Vagina (tissue), 2 donors: ENCODE measurements at regions not wholly inside any gene's neighbourhood (a gene's known extent, or its start where the extent isn't known, plus 50 kb on each side); places are given as distances from the start of the nearest gene placed in this dataset.

Experiments
- DNase-seq, 2 donors: peaks; one replicate each; pipeline ENCODE4 v3.0.0-alpha.2; 2017; ENCODE audit errors: extremely low spot score in 2 of 2
- H3K27ac ChIP-seq: fragments of 200-600 bp; sonication (generic); one replicate; pipeline ENCODE4 v1.5.1; 2019
- H3K27me3 ChIP-seq: fragments of 200-600 bp; sonication (generic); one replicate; pipeline ENCODE4 v1.5.1; 2019
- H3K36me3 ChIP-seq, 2 donors: fragments of 200-600 bp; sonication (generic); one replicate each; pipeline ENCODE4 v1.5.1; 2017 to 2019
- H3K4me1 ChIP-seq: fragments of 200-600 bp; sonication (generic); one replicate; pipeline ENCODE4 v1.5.1; 2019
- H3K4me3 ChIP-seq, 2 donors: fragments of 200-600 bp; sonication (generic); 1 replicate in 1 of 2; 2 replicates in 1 of 2; pipeline ENCODE4 v1.5.1; 2016 to 2019
- H3K9me3 ChIP-seq: fragments of 200-600 bp; sonication (generic); one replicate; pipeline ENCODE4 v1.5.1; 2019
- POLR2A ChIP-seq, 2 donors: fragments of 450-650 bp; IDR thresholded peaks; one replicate each; pipeline ENCODE4 v1.6.1; 2017; ENCODE audit warnings: antibody characterized with exemption in 2 of 2, mild to moderate bottlenecking in 2 of 2, moderate library complexity in 2 of 2
- POLR2AphosphoS5 ChIP-seq, 2 donors: sonication (generic); formaldehyde crosslinking; IDR thresholded peaks; one replicate each; pipeline ENCODE4 v1.9.0; 2017; ENCODE audit warnings: antibody characterized with exemption in 2 of 2, mild to moderate bottlenecking in 2 of 2, low read depth in 1 of 2; ENCODE audit not compliant: insufficient read depth in 1 of 2
- intact Hi-C: fragments of 100-400 bp; cut with DNase I; formaldehyde crosslinking; loops from one replicate; pipeline ENCODE4 v1.15.1; 2023
- TF ChIP-seq, protein P1 (sequence below), 3 experiments: fragments of 450-650 bp in 2 of 3; fragments of 200-600 bp in 1 of 3; sonication (generic) in 1 of 3; IDR thresholded peaks; one replicate each; pipeline ENCODE4 v1.5.1; 2017 to 2019; ENCODE audit warnings: antibody characterized with exemption in 3 of 3, mild to moderate bottlenecking in 2 of 3, moderate library complexity in 2 of 3

DNA sequence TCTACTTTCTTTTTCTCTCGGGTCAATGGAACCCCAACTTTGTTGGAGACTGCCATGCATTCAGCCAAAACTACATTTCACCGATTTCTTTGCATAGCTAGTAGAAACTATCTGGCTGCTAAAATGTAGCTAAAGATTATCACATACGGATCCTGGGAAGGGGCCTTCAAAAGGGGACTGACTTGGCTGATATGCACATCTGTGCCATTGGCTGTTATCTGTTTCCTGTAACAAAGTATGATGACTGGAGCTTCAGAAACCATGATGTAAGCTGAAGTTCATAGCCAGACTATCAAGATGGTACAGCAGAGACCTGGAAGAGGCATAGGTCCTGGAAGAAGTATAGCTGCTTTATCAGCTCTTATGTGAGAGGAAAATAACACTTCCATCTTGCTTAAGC, 179.1 kb downstream of the NSUN3 start:
- TF ChIP-seq POLR2AphosphoS5 (IDR thresholded peaks at IDR 0.05; ENCODE audit: insufficient read depth in 1 of 2, low read depth in 1 of 2) (no peak), POLR2A (IDR thresholded peaks at IDR 0.05) (no peak)
- TF ChIP-seq, protein P1, sequence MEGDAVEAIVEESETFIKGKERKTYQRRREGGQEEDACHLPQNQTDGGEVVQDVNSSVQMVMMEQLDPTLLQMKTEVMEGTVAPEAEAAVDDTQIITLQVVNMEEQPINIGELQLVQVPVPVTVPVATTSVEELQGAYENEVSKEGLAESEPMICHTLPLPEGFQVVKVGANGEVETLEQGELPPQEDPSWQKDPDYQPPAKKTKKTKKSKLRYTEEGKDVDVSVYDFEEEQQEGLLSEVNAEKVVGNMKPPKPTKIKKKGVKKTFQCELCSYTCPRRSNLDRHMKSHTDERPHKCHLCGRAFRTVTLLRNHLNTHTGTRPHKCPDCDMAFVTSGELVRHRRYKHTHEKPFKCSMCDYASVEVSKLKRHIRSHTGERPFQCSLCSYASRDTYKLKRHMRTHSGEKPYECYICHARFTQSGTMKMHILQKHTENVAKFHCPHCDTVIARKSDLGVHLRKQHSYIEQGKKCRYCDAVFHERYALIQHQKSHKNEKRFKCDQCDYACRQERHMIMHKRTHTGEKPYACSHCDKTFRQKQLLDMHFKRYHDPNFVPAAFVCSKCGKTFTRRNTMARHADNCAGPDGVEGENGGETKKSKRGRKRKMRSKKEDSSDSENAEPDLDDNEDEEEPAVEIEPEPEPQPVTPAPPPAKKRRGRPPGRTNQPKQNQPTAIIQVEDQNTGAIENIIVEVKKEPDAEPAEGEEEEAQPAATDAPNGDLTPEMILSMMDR (IDR thresholded peaks at IDR 0.05): no peak
- DNase-seq: no peak
- H3K9me3 ChIP-seq: no peaks in the 10 kb centered on the region
- no peak overlapping the region for H3K4me3 ChIP-seq
- intact Hi-C loops: no loop called here
- H3K27me3 ChIP-seq: no peaks in the 10 kb centered on the region
- H3K27ac ChIP-seq: no peak overlapping the region
- H3K4me1 ChIP-seq: peaks cover 11% of the 10 kb centered on the region
- H3K36me3 ChIP-seq: no peaks in the 10 kb centered on the region

DNA sequence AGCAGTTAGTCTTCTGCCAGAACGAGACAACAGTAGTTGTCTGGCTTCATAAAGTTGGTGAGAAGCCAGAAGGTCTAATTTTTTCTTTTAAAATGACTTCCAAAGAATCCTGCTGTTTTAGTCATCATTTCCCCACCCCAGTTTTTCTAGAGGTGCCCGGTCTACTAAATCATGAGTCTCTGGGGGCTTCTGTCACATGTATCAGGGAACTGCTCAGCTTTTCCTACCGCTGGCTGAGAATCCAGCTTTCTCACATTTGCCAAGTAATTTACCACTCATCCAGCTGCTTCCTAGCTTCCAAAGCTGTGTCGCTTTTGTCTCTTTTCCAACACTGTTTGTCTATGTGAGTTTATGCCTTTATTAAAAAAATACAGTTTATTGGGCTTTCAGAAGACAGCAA, 183.3 kb downstream of the NSUN3 start:
- Histone ChIP-seq H3K4me3 (no peak overlapping the region), H3K27ac (no peak overlapping the region), H3K9me3 (no peaks in the 10 kb centered on the region), H3K27me3 (no peaks in the 10 kb centered on the region), H3K36me3 (no peaks in the 10 kb centered on the region), H3K4me1 (peaks cover 11% of the 10 kb centered on the region)
- DNase-seq: no peak
- TF ChIP-seq POLR2A (IDR thresholded peaks at IDR 0.05) (no peak), POLR2AphosphoS5 (IDR thresholded peaks at IDR 0.05; ENCODE audit: insufficient read depth in 1 of 2, low read depth in 1 of 2) (no peak)
- intact Hi-C loops: no loop called here

DNA sequence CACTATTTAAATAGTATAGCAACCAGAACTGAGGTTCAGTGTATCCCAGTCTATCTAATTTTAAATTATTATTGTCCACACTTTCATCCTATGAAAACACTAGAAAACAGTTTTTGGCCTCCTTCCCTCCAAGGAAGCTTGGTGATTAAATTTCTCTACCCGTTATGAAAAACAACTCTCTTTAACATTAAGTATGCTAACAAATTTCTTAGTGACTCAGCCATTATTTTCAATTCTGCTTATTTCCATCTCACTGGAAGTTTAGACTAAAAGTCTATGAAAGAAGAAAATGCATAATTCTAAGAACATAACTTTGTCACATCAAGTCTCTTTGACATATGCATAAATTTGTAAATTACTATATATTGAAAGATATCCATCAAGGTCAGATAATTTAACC, 185.2 kb downstream of the NSUN3 start:
- no peaks in the 10 kb centered on the region for H3K9me3 ChIP-seq
- H3K27ac ChIP-seq: no peak overlapping the region
- no peaks in the 10 kb centered on the region for H3K36me3 ChIP-seq
- no peak for DNase-seq
- no peak for TF ChIP-seq POLR2AphosphoS5 (IDR thresholded peaks at IDR 0.05; ENCODE audit: insufficient read depth in 1 of 2, low read depth in 1 of 2)
- TF ChIP-seq, protein P1 (IDR thresholded peaks at IDR 0.05): no peak
- no peak for TF ChIP-seq POLR2A (IDR thresholded peaks at IDR 0.05)
- peaks cover 11% of the 10 kb centered on the region for H3K4me1 ChIP-seq
- H3K4me3 ChIP-seq: no peak overlapping the region
- no peaks in the 10 kb centered on the region for H3K27me3 ChIP-seq
- intact Hi-C loops: no loop called here

DNA sequence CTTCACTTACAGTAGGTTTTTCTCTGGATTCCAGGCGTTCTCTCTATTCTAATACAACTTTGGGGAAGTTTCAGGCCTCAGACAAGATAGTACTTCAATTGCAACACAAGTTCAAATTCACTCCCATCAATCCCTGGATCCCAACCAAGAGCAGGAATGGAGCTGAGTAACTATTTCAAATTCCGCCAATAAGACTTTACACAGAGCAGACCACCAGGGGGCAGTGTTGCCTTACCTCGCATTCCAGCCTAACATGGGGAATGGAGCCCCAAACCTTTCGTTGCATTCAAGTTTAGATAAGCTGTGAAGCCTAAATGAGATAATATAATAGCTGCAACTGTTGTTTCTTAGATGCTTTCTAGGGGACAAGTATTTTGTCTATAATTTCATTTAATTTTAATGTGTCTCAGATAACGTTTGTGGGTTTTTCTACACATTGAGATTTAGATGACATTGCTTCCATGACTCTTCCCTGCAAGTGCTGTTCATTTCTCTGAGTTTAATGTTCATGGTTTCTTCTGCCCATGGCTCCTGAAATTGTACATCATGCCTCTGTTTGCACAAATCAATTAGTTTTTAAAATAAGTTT, 186.7 kb downstream of the NSUN3 start:
- Histone ChIP-seq H3K27ac (no peak overlapping the region), H3K27me3 (no peaks in the 10 kb centered on the region), H3K4me1 (peaks cover 11% of the 10 kb centered on the region), H3K36me3 (no peaks in the 10 kb centered on the region), H3K4me3 (no peak overlapping the region), H3K9me3 (no peaks in the 10 kb centered on the region)
- intact Hi-C loops: no loop called here
- DNase-seq: no peak
- TF ChIP-seq, protein P1 (IDR thresholded peaks at IDR 0.05): peak; percentile 30 to 44 (median 40)
- no peak for TF ChIP-seq POLR2A (IDR thresholded peaks at IDR 0.05)

DNA sequence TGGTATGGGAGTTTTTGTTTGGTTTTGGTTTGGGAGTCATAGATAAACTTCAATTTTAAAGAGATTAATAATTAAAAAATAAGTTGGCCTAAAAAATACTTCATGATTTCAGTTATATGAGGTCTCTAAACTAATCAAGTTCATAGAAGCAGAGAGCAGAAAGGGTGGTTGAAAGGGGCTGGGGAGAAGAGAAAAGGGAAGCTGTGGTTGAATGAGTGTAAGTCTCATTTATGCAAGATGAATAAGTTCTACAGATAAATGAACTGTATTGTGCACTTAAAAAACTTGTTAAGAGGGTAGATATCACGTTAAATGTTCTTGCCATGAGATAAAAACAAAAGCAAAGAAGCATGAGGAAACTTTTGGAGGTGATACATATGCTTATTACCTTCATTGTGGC, 188.7 kb downstream of the NSUN3 start:
- H3K4me3 ChIP-seq: no peak overlapping the region
- intact Hi-C loops: no loop called here
- TF ChIP-seq, protein P1 (IDR thresholded peaks at IDR 0.05): no peak
- TF ChIP-seq POLR2AphosphoS5 (IDR thresholded peaks at IDR 0.05; ENCODE audit: insufficient read depth in 1 of 2, low read depth in 1 of 2) (no peak), POLR2A (IDR thresholded peaks at IDR 0.05) (no peak)
- no peaks in the 10 kb centered on the region for H3K9me3 ChIP-seq
- H3K27me3 ChIP-seq: no peaks in the 10 kb centered on the region
- no peak overlapping the region for H3K27ac ChIP-seq
- H3K36me3 ChIP-seq: no peaks in the 10 kb centered on the region
- no peak for DNase-seq
- H3K4me1 ChIP-seq: peaks cover 2% of the 10 kb centered on the region
